ENCODE measurements at regions not wholly inside any gene's neighbourhood (a gene's known extent, or its start where the extent isn't known, plus 50 kb on each side); places are given as distances from the start of the nearest gene placed in this dataset.

- intact Hi-C loops (cut with micrococcal nuclease): no loop called here
- no peak for DNase-seq
Observed at GRCh38 chr3:39716849-39717248, 92.6 kb upstream of the MYRIP start.

More at GRCh38 chr3:39716849-39717248, 92.6 kb upstream of the MYRIP start:
- Histone ChIP-seq H3K9me1 (ENCODE audit: insufficient read depth, low read length) (no peaks in the 10 kb centered on the region), H3K79me1 (ENCODE audit: low read depth in 1 of 2, low read length in 2 of 2) (no peaks in the 10 kb centered on the region), H3K9ac (ENCODE audit: low read depth, low read length) (no peak overlapping the region), H4K5ac (ENCODE audit: low read depth, low read length) (no peak overlapping the region), H2BK20ac (ENCODE audit: low read depth, low read length) (no peak overlapping the region), H2BK5ac (ENCODE audit: low read depth, low read length, poor library complexity, severe bottlenecking) (no peak overlapping the region), H4K8ac (ENCODE audit: low read depth in 2 of 2, low read length in 2 of 2) (no peak overlapping the region), H3K4me2 (ENCODE audit: low read depth, low read length) (no peak overlapping the region), H3K4ac (ENCODE audit: low read depth, low read length) (no peak overlapping the region), H2BK15ac (ENCODE audit: low read depth, low read length) (no peak overlapping the region), H3K9me3 (ENCODE audit: control insufficient read depth, insufficient read depth, low read length) (no peaks in the 10 kb centered on the region; the same call in 1 of the 2 replicates), H2AK9ac (replicated peaks; ENCODE audit: low read depth, low read length, poor library complexity) (no peak overlapping the region), H3K4me3 (ENCODE audit: insufficient read depth, low read depth, low read length) (no peak overlapping the region), H2BK120ac (ENCODE audit: low read depth, low read length) (no peak overlapping the region), H2AFZ (replicated peaks; ENCODE audit: low read length, poor library complexity) (no peak overlapping the region), H3K4me1 (ENCODE audit: control insufficient read depth, insufficient read depth, low read length) (no peaks in the 10 kb centered on the region), H3K36me3 (ENCODE audit: control insufficient read depth, insufficient read depth, low read length) (no peaks in the 10 kb centered on the region), H3K56ac (ENCODE audit: extremely low read depth, insufficient read depth, low read length) (no peak overlapping the region), H3K18ac (ENCODE audit: low read depth, low read length) (no peak overlapping the region), H2AK5ac (ENCODE audit: low read depth, low read length) (no peak overlapping the region), H3K14ac (replicated peaks; ENCODE audit: low read depth, low read length) (no peak overlapping the region), H3K23ac (ENCODE audit: low read depth, low read length) (no peak overlapping the region), H3K27me3 (ENCODE audit: control insufficient read depth, insufficient read depth, low read length) (no peaks in the 10 kb centered on the region), H3K27ac (ENCODE audit: insufficient read depth, low read length) (no peak overlapping the region), H4K20me1 (ENCODE audit: insufficient read depth, low read length) (no peaks in the 10 kb centered on the region), H4K91ac (ENCODE audit: insufficient read depth, low read depth, low read length) (no peak overlapping the region)
- BruUV-seq (replicated peaks): no TSS peak
- in situ Hi-C loops (cut with MboI; ENCODE audit: low sequenced_read_pairs): no loop called here
- CTCF ChIA-PET: no interaction called here
- no CpG with 5 or more reads among the region's 3 CpGs for WGBS, 2 experiments (ENCODE audit: extremely low coverage in 2 of 2, insufficient read length in 1 of 2)
- no peak for ATAC-seq (ENCODE audit: low read depth)
- no peak for TF ChIP-seq USF2 (IDR thresholded peaks at IDR 0.05; ENCODE audit: low read depth, low read length)
- TF ChIP-seq BHLHE40 (IDR thresholded peaks at IDR 0.05; ENCODE audit: low read depth, low read length): no peak
- no peak for TF ChIP-seq POLR2A (IDR thresholded peaks at IDR 0.05; ENCODE audit: low read depth, low read length)
- no peak for TF ChIP-seq MAZ (IDR thresholded peaks at IDR 0.05; ENCODE audit: borderline replicate concordance, low read depth, low read length)
- TF ChIP-seq SMC3 (IDR thresholded peaks at IDR 0.05; ENCODE audit: low read depth, low read length): no peak
- TF ChIP-seq NFE2L2 (IDR thresholded peaks at IDR 0.05; ENCODE audit: low read depth, low read length): no peak
- no peak for TF ChIP-seq CHD1 (IDR thresholded peaks at IDR 0.05; ENCODE audit: low read depth, low read length)
- TF ChIP-seq MXI1 (IDR thresholded peaks at IDR 0.05; ENCODE audit: borderline replicate concordance, low read depth, low read length): no peak
- POLR2A ChIA-PET (ENCODE audit: unreplicated experiment): no interaction called here
- dilution Hi-C loops (cut with HindIII; ENCODE audit: low sequenced_read_pairs, unreplicated experiment): no loop called here

All from IMR-90 (cell line).